Activated naive CD8-positive, alpha-beta T cell treated with anti-CD3 and anti-CD28 coated beads for 36 hours (primary cell): ENCODE measurements at regions not wholly inside any gene's neighbourhood (a gene's known extent, or its start where the extent isn't known, plus 50 kb on each side); places are given as distances from the start of the nearest gene placed in this dataset.
"Not testable (repeated sequence)": the region's sequence is repeated elsewhere in the genome, so short reads cannot be mapped to it uniquely, and the experiment has no call there.

Source experiments
- DNase-seq: peaks from one replicate; pipeline ENCODE4 v3.0.0; 2021
- H3K27ac Mint-ChIP-seq: one replicate; pipeline ENCODE4 v1.8.0; 2022; ENCODE audit warnings: mild to moderate bottlenecking, moderate library complexity, mixed read lengths
- H3K27me3 Mint-ChIP-seq: one replicate; pipeline ENCODE4 v1.8.0; 2022; ENCODE audit warnings: mild to moderate bottlenecking, mixed read lengths
- H3K36me3 Mint-ChIP-seq: one replicate; pipeline ENCODE4 v1.8.0; 2021; ENCODE audit warnings: mild to moderate bottlenecking, mixed read lengths
- H3K4me1 Mint-ChIP-seq: one replicate; pipeline ENCODE4 v1.8.0; 2021; ENCODE audit warnings: mixed read lengths
- H3K4me3 Mint-ChIP-seq: one replicate; pipeline ENCODE4 v1.8.0; 2022; ENCODE audit warnings: mild to moderate bottlenecking, moderate library complexity, mixed read lengths
- H3K9me3 Mint-ChIP-seq: one replicate; pipeline ENCODE4 v1.8.0; 2022; ENCODE audit warnings: mixed read lengths

DNA sequence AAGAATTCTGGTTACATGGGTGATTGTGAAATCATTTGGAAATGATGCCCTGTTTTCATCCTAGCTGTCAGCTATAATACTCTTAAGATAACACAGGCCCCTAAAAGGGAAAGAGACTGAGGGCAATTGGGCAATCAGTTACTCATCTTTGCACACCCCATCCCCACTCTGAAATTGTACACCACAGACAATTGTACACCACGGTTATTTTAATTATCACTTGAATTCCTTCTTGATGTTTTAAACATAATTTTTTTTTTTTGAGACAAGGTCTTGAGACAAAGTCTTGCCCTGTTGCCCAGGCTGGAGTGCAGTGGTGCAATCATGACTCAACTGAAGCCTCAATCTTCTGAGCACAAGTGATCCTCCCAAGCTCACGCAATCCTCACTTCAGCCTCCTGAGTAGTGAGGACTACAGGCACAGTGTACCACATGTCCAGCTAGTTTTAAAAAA lies 862.4 kb upstream of the ACVR2A start:
- DNase-seq: no peak
- H3K27ac Mint-ChIP-seq: no peak overlapping the region
- no peaks in the 10 kb centered on the region for H3K4me1 Mint-ChIP-seq
- H3K4me3 Mint-ChIP-seq: no peak overlapping the region
- H3K9me3 Mint-ChIP-seq: no peaks in the 10 kb centered on the region
- no peaks in the 10 kb centered on the region for H3K27me3 Mint-ChIP-seq
- no peaks in the 10 kb centered on the region for H3K36me3 Mint-ChIP-seq

GRCh38 chr2:146981921-146982320 lies 862.9 kb upstream of the ACVR2A start:
- Mint-ChIP-seq H3K4me3 (no peak overlapping the region), H3K27me3 (no peaks in the 10 kb centered on the region), H3K4me1 (no peaks in the 10 kb centered on the region), H3K9me3 (no peaks in the 10 kb centered on the region), H3K36me3 (no peaks in the 10 kb centered on the region), H3K27ac (no peak overlapping the region)
- DNase-seq: no peak

DNA sequence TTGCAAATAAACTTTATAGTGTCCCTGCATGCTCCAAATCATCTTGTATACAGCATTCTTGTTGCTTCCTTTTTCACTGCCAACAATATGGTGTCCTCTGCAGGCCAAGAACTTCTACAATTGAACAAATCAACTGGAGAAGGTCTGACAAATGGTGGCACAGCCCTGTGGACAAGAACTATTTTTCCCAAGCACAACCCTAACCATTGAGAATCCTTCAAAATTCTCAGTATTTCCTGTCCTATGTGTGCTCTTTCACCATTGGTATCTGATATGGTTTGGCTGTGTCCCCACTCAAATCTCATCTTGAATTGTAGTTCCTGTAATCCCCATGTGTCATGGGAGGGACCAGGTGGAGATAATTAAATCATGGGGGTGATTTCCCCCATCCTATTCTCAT lies 865.1 kb upstream of the ACVR2A start:
- no peaks in the 10 kb centered on the region for H3K36me3 Mint-ChIP-seq
- H3K27me3 Mint-ChIP-seq: no peaks in the 10 kb centered on the region
- no peaks in the 10 kb centered on the region for H3K4me1 Mint-ChIP-seq
- H3K9me3 Mint-ChIP-seq: no peaks in the 10 kb centered on the region
- no peak overlapping the region for H3K27ac Mint-ChIP-seq
- no peak overlapping the region for H3K4me3 Mint-ChIP-seq
- no peak for DNase-seq

DNA sequence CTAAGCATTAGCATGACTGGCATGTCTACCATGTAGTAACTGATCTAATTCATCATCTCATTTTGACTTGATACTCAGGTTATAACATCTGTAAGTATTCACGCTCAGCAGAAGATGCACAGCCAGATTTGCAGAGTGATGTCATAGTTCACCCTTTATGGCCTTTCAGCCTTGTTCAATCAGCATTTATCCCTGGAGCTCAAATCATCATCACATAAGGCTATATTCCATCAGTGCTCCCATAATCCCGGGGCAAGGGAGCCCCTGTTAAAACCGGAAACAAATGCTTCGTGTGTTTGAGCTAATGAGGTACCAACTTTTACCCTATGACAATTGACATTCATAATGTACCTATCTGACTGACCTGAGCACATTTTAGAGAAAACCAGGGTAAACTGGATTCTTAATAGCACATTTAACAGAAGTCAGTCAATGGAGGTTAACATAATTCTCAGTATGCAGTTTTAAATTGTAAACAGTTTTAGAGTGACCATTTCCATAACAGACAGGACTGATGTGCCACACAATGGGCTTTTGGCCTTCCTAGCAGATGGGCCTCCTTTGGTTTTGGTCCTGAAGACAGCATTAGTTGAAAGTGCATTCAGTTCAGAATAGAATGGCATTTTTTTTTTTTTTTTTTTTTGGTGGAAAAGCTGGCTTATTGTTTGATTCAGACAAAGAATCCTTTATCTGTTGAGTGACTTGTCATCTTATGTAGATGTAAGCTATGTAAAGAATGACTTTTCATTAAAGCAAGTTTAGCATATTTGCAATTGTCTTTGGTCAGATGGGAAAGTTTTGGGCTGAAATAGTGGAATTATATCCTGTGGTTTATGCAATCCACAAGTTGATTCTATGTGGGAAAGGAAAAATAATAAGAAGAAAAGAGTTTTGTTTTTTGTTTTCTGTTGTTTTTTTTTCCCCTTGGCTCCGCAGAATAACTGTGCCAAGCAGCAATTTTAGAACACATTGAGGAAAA lies 866.0 kb upstream of the ACVR2A start:
- H3K27ac Mint-ChIP-seq: no peak overlapping the region
- H3K36me3 Mint-ChIP-seq: no peaks in the 10 kb centered on the region
- no peaks in the 10 kb centered on the region for H3K9me3 Mint-ChIP-seq
- DNase-seq: no peak
- no peaks in the 10 kb centered on the region for H3K27me3 Mint-ChIP-seq
- no peak overlapping the region for H3K4me3 Mint-ChIP-seq
- H3K4me1 Mint-ChIP-seq: no peaks in the 10 kb centered on the region

- H3K4me3 Mint-ChIP-seq, H3K27me3 Mint-ChIP-seq, H3K36me3 Mint-ChIP-seq, H3K9me3 Mint-ChIP-seq, DNase-seq, H3K27ac Mint-ChIP-seq, H3K4me1 Mint-ChIP-seq: not testable (repeated sequence)
Observed at GRCh38 chr2:146970981-146971380, 873.8 kb upstream of the ACVR2A start.

DNA sequence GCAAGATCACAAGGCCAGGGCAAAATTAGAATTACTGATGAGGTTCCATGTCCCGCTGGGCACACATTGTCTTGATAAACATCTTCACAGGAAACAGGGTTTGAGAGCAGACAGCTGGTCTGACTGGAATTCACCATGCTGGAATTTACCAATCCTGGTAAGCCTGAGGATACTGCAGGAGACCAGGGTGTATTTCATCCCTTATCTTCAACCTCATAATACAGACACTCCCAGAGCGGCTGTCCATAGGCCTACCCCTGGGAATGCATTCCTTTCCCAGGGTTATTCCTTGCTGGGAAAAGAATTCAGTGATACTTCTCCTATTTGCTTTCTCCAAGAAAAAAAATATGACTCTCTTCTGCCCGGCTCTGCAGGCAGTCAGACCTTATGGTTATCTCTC lies 875.1 kb upstream of the ACVR2A start:
- not testable (repeated sequence) for H3K27ac Mint-ChIP-seq

GRCh38 chr2:146964494-146964893 lies 880.3 kb upstream of the ACVR2A start:
- Mint-ChIP-seq H3K9me3 (peaks cover 3% of the 10 kb centered on the region), H3K27ac (no peak overlapping the region), H3K36me3 (no peaks in the 10 kb centered on the region), H3K4me1 (no peaks in the 10 kb centered on the region), H3K4me3 (no peak overlapping the region), H3K27me3 (no peaks in the 10 kb centered on the region)
- no peak for DNase-seq

More for the DNA sequence above, 875.1 kb upstream of the ACVR2A start:
- not testable (repeated sequence) for H3K36me3 Mint-ChIP-seq, H3K27me3 Mint-ChIP-seq, H3K4me1 Mint-ChIP-seq, H3K9me3 Mint-ChIP-seq, H3K4me3 Mint-ChIP-seq, DNase-seq

- no peak for DNase-seq
- Mint-ChIP-seq H3K9me3 (no peaks in the 10 kb centered on the region), H3K27me3 (no peaks in the 10 kb centered on the region), H3K36me3 (no peaks in the 10 kb centered on the region), H3K27ac (no peak overlapping the region), H3K4me3 (no peak overlapping the region), H3K4me1 (no peaks in the 10 kb centered on the region)
Observed at GRCh38 chr2:146954544-146954943, 890.3 kb upstream of the ACVR2A start.

GRCh38 chr2:146952696-146953095 lies 892.1 kb upstream of the ACVR2A start:
- H3K4me3 Mint-ChIP-seq: no peak overlapping the region
- H3K27me3 Mint-ChIP-seq: no peaks in the 10 kb centered on the region
- no peak for DNase-seq
- no peaks in the 10 kb centered on the region for H3K36me3 Mint-ChIP-seq
- H3K9me3 Mint-ChIP-seq: no peaks in the 10 kb centered on the region
- H3K4me1 Mint-ChIP-seq: no peaks in the 10 kb centered on the region
- no peak overlapping the region for H3K27ac Mint-ChIP-seq

DNA sequence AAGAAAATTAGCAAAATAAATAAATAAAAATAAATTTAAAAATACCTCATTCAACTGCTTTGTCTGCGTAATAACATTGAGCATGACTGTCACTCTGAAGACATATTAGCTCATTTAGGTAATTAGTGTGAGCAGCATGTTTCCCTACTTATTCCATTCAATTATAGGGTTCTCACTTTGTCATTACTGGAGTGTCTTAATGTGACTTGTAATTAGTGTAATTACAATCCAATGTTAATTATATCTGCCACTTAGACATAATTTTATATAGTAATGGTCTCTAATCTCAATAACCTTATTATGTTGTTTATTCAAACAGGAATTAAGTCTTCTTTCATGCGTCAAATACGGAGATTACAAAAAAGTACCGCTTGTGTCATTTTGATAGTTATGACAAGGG lies 893.9 kb upstream of the ACVR2A start:
- no peak for DNase-seq
- Mint-ChIP-seq H3K36me3 (no peaks in the 10 kb centered on the region), H3K9me3 (no peaks in the 10 kb centered on the region), H3K4me1 (no peaks in the 10 kb centered on the region), H3K27me3 (no peaks in the 10 kb centered on the region), H3K27ac (no peak overlapping the region), H3K4me3 (no peak overlapping the region)

GRCh38 chr2:146950361-146950760 lies 894.5 kb upstream of the ACVR2A start:
- no peaks in the 10 kb centered on the region for H3K9me3 Mint-ChIP-seq
- H3K27me3 Mint-ChIP-seq: no peaks in the 10 kb centered on the region
- no peak overlapping the region for H3K4me3 Mint-ChIP-seq
- no peaks in the 10 kb centered on the region for H3K4me1 Mint-ChIP-seq
- no peak for DNase-seq
- H3K36me3 Mint-ChIP-seq: no peaks in the 10 kb centered on the region
- no peak overlapping the region for H3K27ac Mint-ChIP-seq

- H3K36me3 Mint-ChIP-seq: no peaks in the 10 kb centered on the region
Observed at GRCh38 chr2:146949400-146949799, 895.4 kb upstream of the ACVR2A start.

GRCh38 chr2:146944601-146945000 lies 900.2 kb upstream of the ACVR2A start:
- H3K36me3 Mint-ChIP-seq: no peaks in the 10 kb centered on the region
- H3K27ac Mint-ChIP-seq: no peak overlapping the region
- DNase-seq: no peak
- H3K4me1 Mint-ChIP-seq: no peaks in the 10 kb centered on the region
- H3K27me3 Mint-ChIP-seq: no peaks in the 10 kb centered on the region
- no peak overlapping the region for H3K4me3 Mint-ChIP-seq
- no peaks in the 10 kb centered on the region for H3K9me3 Mint-ChIP-seq

More at GRCh38 chr2:146949400-146949799, 895.4 kb upstream of the ACVR2A start:
- Mint-ChIP-seq H3K27ac (no peak overlapping the region), H3K4me1 (no peaks in the 10 kb centered on the region), H3K9me3 (no peaks in the 10 kb centered on the region), H3K27me3 (no peaks in the 10 kb centered on the region), H3K4me3 (no peak overlapping the region)
- DNase-seq: no peak

- Mint-ChIP-seq H3K9me3 (no peaks in the 10 kb centered on the region), H3K27ac (no peak overlapping the region), H3K36me3 (no peaks in the 10 kb centered on the region), H3K4me3 (no peak overlapping the region), H3K4me1 (no peaks in the 10 kb centered on the region), H3K27me3 (no peaks in the 10 kb centered on the region)
- no peak for DNase-seq
Observed at GRCh38 chr2:146939991-146940685, 904.7 kb upstream of the ACVR2A start.

- H3K9me3 Mint-ChIP-seq: peaks cover 14% of the 10 kb centered on the region
- H3K27ac Mint-ChIP-seq: no peak overlapping the region
- no peaks in the 10 kb centered on the region for H3K4me1 Mint-ChIP-seq
- H3K4me3 Mint-ChIP-seq: no peak overlapping the region
- H3K36me3 Mint-ChIP-seq: no peaks in the 10 kb centered on the region
- DNase-seq: no peak
- no peaks in the 10 kb centered on the region for H3K27me3 Mint-ChIP-seq
Observed at GRCh38 chr2:146934921-146935320, 909.9 kb upstream of the ACVR2A start.
